Neural progenitor cell (in vitro differentiated cells): ENCODE measurements at regions not wholly inside any gene's neighbourhood (a gene's known extent, or its start where the extent isn't known, plus 50 kb on each side); places are given as distances from the start of the nearest gene placed in this dataset.

Experiments
- DNase-seq: peaks from one replicate; pipeline ENCODE4 v3.0.0-alpha.2; 2016; ENCODE audit warnings: low spot score
- H2AFZ ChIP-seq: fragments of 200-600 bp; sonication (generic); replicated peaks from 2 replicates; pipeline ENCODE4 v1.6.1; 2016; ENCODE audit warnings: antibody characterized with exemption
- H3F3A ChIP-seq: fragments of 200-600 bp; sonication (generic); 2 replicates; pipeline ENCODE4 v1.6.1; 2016; ENCODE audit warnings: antibody characterized with exemption, low read depth
- H3K27ac ChIP-seq: fragments of 200-600 bp; sonication (generic); 2 replicates; pipeline ENCODE4 v1.5.1; 2016; ENCODE audit warnings: mild to moderate bottlenecking
- H3K27me3 ChIP-seq: fragments of 200-600 bp; sonication (generic); 2 replicates; pipeline ENCODE4 v1.6.1; 2016; ENCODE audit warnings: mild to moderate bottlenecking, moderate library complexity
- H3K36me3 ChIP-seq: fragments of 200-600 bp; sonication (generic); 2 replicates; pipeline ENCODE4 v1.5.1; 2016
- H3K4me1 ChIP-seq: fragments of 200-600 bp; sonication (generic); 2 replicates; pipeline ENCODE4 v1.6.1; 2016; ENCODE audit warnings: mixed run types
- H3K4me2 ChIP-seq: fragments of 200-600 bp; sonication (generic); 2 replicates; pipeline ENCODE4 v1.6.1; 2016
- H3K4me3 ChIP-seq: fragments of 200-600 bp; sonication (generic); 2 replicates; pipeline ENCODE4 v1.5.1; 2016
- H3K79me2 ChIP-seq: fragments of 200-600 bp; sonication (generic); 2 replicates; pipeline ENCODE4 v1.6.1; 2016; ENCODE audit warnings: low read depth
- H3K9ac ChIP-seq: fragments of 200-600 bp; sonication (generic); 2 replicates; pipeline ENCODE4 v1.6.1; 2016
- H3K9me3 ChIP-seq: fragments of 200-600 bp; sonication (generic); 2 replicates; pipeline ENCODE4 v1.5.1; 2016; ENCODE audit warnings: low read depth
- H4K20me1 ChIP-seq: fragments of 200-600 bp; sonication (generic); 2 replicates; pipeline ENCODE4 v1.6.1; 2016; ENCODE audit warnings: low read depth
- H3K27ac Mint-ChIP-seq: 3 replicates; pipeline ENCODE4 v1.8.0; 2021; ENCODE audit warnings: mixed read lengths
- H3K27me3 Mint-ChIP-seq: 2 replicates; pipeline ENCODE4 v1.8.0; 2022; ENCODE audit warnings: low read depth, mild to moderate bottlenecking, inconsistent platforms, moderate library complexity, mixed read lengths; ENCODE audit not compliant: insufficient read depth
- H3K36me3 Mint-ChIP-seq: 3 replicates; pipeline ENCODE4 v1.8.0; 2021; ENCODE audit warnings: mixed read lengths
- H3K4me1 Mint-ChIP-seq: 3 replicates; pipeline ENCODE4 v1.8.0; 2021; ENCODE audit warnings: mixed read lengths
- H3K4me3 Mint-ChIP-seq: 3 replicates; pipeline ENCODE4 v1.8.0; 2021; ENCODE audit warnings: mild to moderate bottlenecking, moderate library complexity, mixed read lengths
- H3K9me3 Mint-ChIP-seq: 3 replicates; pipeline ENCODE4 v1.8.0; 2020; ENCODE audit warnings: mixed read lengths
- EZH2 ChIP-seq: fragments of 200-600 bp; sonication (generic); IDR thresholded peaks from 2 replicates; pipeline ENCODE4 v1.6.1; 2017; ENCODE audit warnings: antibody characterized with exemption, mild to moderate bottlenecking, moderate library complexity
- EZH2phosphoT487 ChIP-seq: fragments of 200-600 bp; sonication (generic); IDR thresholded peaks from 2 replicates; pipeline ENCODE4 v1.6.1; 2017; ENCODE audit warnings: antibody characterized with exemption
- TF ChIP-seq, protein P1 (sequence below): fragments of 200-600 bp; sonication (generic); IDR thresholded peaks from 2 replicates; pipeline ENCODE4 v1.5.1; 2017; ENCODE audit warnings: antibody characterized with exemption, mild to moderate bottlenecking

- no peak for DNase-seq
- Mint-ChIP-seq H3K9me3 (no peaks in the 10 kb centered on the region), H3K27me3 (no peaks in the 10 kb centered on the region), H3K4me3 (no peak overlapping the region), H3K27ac (no peak overlapping the region), H3K4me1 (peaks cover 2% of the 10 kb centered on the region), H3K36me3 (no peaks in the 10 kb centered on the region)
- no peaks in the 10 kb centered on the region for H3K4me1 ChIP-seq
- H3K4me2 ChIP-seq: no peak overlapping the region
- no peak overlapping the region for H3K27ac ChIP-seq
- H3K9ac ChIP-seq: no peak overlapping the region
- no peaks in the 10 kb centered on the region for H4K20me1 ChIP-seq
- H3F3A ChIP-seq: no peaks in the 10 kb centered on the region
- no peak overlapping the region for H3K4me3 ChIP-seq
- H3K36me3 ChIP-seq: no peaks in the 10 kb centered on the region
- no peaks in the 10 kb centered on the region for H3K27me3 ChIP-seq
- no peak for TF ChIP-seq EZH2
- TF ChIP-seq, protein P1, sequence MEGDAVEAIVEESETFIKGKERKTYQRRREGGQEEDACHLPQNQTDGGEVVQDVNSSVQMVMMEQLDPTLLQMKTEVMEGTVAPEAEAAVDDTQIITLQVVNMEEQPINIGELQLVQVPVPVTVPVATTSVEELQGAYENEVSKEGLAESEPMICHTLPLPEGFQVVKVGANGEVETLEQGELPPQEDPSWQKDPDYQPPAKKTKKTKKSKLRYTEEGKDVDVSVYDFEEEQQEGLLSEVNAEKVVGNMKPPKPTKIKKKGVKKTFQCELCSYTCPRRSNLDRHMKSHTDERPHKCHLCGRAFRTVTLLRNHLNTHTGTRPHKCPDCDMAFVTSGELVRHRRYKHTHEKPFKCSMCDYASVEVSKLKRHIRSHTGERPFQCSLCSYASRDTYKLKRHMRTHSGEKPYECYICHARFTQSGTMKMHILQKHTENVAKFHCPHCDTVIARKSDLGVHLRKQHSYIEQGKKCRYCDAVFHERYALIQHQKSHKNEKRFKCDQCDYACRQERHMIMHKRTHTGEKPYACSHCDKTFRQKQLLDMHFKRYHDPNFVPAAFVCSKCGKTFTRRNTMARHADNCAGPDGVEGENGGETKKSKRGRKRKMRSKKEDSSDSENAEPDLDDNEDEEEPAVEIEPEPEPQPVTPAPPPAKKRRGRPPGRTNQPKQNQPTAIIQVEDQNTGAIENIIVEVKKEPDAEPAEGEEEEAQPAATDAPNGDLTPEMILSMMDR: no peak
- no peaks in the 10 kb centered on the region for H3K9me3 ChIP-seq
- no peaks in the 10 kb centered on the region for H3K79me2 ChIP-seq
- H2AFZ ChIP-seq: no peak overlapping the region
Measured at GRCh38 chr3:82409842-82410241, 648.4 kb upstream of the GBE1 start.

- H3K27me3 Mint-ChIP-seq: no peaks in the 10 kb centered on the region
- no peaks in the 10 kb centered on the region for H3K27me3 ChIP-seq
- no peak overlapping the region for H3K9ac ChIP-seq
- DNase-seq: no peak
- H3K9me3 ChIP-seq: no peaks in the 10 kb centered on the region
- H3K9me3 Mint-ChIP-seq: no peaks in the 10 kb centered on the region
- TF ChIP-seq EZH2phosphoT487 (no peak), EZH2 (no peak)
- TF ChIP-seq, protein P1: no peak
- no peak overlapping the region for H3K4me2 ChIP-seq
- no peaks in the 10 kb centered on the region for H3K4me1 Mint-ChIP-seq
- H3F3A ChIP-seq: no peaks in the 10 kb centered on the region
- H4K20me1 ChIP-seq: no peaks in the 10 kb centered on the region
- H3K4me3 Mint-ChIP-seq: no peak overlapping the region
- no peaks in the 10 kb centered on the region for H3K36me3 ChIP-seq
- H3K27ac ChIP-seq: no peak overlapping the region
- no peaks in the 10 kb centered on the region for H3K36me3 Mint-ChIP-seq
- no peak overlapping the region for H3K4me3 ChIP-seq
- H3K79me2 ChIP-seq: no peaks in the 10 kb centered on the region
- no peaks in the 10 kb centered on the region for H3K4me1 ChIP-seq
- no peak overlapping the region for H3K27ac Mint-ChIP-seq
- H2AFZ ChIP-seq: no peak overlapping the region
Measured at GRCh38 chr3:82392203-82392775, 630.8 kb upstream of the GBE1 start.

DNA sequence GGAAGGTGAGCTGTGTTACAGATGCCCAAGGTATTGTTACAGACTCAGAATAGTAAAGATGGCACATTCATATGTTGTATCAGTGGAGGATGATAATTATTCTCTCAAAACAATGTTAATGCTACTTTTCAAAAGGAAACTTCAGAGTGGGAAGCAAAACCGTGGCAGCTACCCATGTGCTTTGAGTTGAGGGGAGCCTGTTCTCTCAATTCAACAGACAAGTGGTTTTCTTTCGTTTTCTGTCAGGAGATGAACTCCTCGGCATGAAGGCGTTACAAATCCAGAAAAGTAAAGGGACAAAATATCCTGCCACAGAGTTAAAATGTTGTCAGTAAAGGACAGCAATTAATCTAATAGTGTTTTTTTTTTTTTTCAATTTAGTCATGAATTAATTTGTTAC, 629.4 kb upstream of the GBE1 start:
- Histone ChIP-seq H3F3A (no peaks in the 10 kb centered on the region), H3K4me1 (no peaks in the 10 kb centered on the region), H3K27me3 (no peaks in the 10 kb centered on the region), H3K79me2 (no peaks in the 10 kb centered on the region), H3K9ac (no peak overlapping the region), H3K9me3 (no peaks in the 10 kb centered on the region), H3K36me3 (no peaks in the 10 kb centered on the region), H3K27ac (no peak overlapping the region), H3K4me2 (no peak overlapping the region), H3K4me3 (no peak overlapping the region), H2AFZ (no peak overlapping the region), H4K20me1 (no peaks in the 10 kb centered on the region)
- H3K27me3 Mint-ChIP-seq: no peaks in the 10 kb centered on the region
- no peak for DNase-seq
- no peaks in the 10 kb centered on the region for H3K36me3 Mint-ChIP-seq
- no peak overlapping the region for H3K4me3 Mint-ChIP-seq
- no peak overlapping the region for H3K27ac Mint-ChIP-seq
- no peaks in the 10 kb centered on the region for H3K9me3 Mint-ChIP-seq
- no peaks in the 10 kb centered on the region for H3K4me1 Mint-ChIP-seq
- TF ChIP-seq, protein P1: no peak
- TF ChIP-seq EZH2 (no peak), EZH2phosphoT487 (no peak)
